ENCODE measurements at regions not wholly inside any gene's neighbourhood (a gene's known extent, or its start where the extent isn't known, plus 50 kb on each side); places are given as distances from the start of the nearest gene placed in this dataset.

DNA sequence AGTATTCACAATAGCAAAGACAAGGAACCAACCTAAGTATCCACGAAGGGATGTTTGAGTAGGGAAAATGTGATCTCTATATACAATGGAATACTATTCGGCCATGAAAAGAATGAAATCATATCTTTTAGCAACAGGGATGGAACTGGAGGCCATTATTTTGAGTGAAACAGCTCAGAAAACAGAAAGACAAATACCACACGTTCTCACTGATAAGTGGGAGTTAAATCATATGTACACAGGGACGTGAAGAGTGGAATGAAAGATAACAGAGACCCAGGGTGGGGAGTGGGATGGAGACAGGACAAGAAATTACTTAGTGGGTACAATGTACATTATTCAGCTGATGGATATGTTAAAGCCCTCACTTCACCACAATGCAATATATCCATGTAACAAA is 1012.7 kb downstream of the TBC1D22A start:
- no peak for DNase-seq (ENCODE audit: low spot score)

DNA sequence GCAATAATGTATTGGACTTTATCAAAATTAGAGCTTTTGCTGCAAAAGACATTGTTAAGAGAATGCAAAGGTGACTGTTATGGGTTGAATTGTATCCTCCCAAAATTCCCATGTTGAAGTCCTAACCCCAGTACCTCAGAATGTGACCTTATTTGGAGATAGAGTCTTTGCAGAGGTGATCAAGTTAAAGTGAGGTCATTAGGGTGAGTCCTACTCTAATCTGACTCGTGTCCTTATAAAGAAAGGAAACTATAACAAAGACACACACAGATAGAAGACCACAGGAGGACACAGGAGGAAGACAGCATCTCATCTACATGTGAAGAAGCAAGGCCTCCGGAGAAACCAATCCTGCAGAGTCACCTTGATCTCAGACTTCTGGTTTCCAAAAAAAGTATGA is 1011.2 kb downstream of the TBC1D22A start:
- DNase-seq (ENCODE audit: low spot score) = no peak

DNA sequence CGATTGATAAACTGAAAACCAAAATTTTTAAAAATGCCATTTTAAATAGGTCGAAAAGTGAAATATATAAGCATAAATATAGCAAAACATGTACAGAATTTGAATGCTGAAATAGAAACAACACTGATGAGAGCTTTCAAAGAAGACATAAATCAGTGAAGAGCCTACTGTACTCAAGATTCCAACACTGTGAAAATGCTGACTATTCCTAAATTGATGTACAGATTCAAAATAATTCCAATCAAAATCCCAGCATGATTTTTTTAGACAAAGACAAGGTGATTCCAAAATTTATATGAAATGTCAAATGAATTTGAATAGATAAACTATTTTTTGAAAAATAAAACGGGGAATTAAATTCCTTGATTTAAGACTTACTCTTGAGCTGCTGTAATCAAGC is 1010.4 kb downstream of the TBC1D22A start:
- no peak for DNase-seq (ENCODE audit: low spot score)

DNA sequence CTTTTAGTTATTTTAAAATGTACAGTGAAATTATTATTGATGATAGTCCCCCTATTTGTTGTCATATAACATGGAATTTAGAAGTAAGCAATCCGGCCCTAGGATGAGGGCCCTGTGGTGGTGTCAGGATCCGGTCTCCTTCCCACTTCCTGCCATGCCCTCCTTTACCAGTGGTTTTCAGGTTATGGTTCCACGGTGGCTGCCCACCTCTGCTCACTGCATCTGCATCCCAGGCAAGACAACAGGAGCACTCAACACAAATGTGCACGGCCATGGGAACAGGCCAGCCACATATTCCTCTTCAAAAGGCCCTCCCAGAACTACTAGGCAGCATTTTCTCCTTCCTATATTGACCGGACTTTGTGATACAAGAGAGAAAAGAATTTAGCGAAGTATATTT is 1007.2 kb downstream of the TBC1D22A start:
- DNase-seq (ENCODE audit: low spot score) = no peak

DNA sequence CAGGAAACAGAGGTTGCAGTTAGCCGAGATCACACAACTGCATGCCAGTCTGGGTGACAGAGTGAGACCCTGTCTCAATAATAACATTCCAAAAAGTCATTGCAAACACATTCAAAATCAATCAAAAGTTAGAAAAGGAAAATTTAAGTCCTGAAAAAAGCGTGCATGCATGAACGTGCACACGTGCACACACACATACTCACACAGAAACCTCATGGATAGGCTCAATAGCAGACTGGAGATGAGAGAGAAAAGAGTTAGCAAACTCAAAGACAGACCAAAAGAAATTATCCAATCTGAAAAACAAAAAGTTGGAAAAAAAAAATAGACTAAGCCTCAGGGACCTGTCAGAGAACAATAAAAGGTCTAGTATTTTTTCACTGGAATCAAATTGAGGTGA is 1005.6 kb downstream of the TBC1D22A start:
- no peak for DNase-seq (ENCODE audit: low spot score)

DNA sequence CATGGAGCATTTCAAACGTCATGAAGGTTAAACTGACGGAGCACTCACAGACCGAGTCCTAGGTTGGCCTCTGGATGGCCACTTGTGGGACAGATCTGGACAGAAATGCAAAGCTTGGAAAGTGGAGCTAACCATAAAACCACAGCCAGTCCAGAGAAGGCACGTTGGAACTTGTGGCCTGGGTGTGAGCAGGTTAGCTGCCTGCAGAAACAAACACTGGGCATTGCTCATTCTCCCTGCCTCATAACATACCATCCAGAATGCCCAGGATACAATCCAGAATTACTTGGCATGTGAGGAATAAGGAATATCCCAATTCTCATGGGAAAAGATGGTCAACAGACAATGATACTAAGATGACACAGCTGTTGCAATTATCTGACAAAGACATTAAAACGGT is 1005.0 kb downstream of the TBC1D22A start:
- no peak for DNase-seq (ENCODE audit: low spot score)

DNA sequence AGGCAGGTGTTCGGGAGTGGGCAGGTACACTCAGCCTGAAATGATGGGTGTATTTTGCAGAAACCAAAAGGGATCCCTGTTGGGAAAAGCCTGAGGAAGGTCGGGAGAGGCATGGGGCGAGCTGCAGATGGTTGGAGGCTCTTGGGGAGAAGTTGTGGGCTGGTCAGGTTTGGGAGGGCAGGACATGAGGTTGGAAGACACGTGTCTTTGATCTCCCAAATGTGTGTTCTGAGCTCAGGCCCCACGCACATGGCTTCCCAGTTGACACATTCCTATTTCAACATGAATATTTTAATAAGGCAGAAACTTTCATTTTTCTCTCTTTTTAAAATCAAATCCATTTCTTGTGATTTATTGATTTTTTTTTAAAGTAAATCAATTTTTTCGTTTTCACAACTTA is 1003.3 kb downstream of the TBC1D22A start:
- DNase-seq (ENCODE audit: low spot score) = no peak

DNA sequence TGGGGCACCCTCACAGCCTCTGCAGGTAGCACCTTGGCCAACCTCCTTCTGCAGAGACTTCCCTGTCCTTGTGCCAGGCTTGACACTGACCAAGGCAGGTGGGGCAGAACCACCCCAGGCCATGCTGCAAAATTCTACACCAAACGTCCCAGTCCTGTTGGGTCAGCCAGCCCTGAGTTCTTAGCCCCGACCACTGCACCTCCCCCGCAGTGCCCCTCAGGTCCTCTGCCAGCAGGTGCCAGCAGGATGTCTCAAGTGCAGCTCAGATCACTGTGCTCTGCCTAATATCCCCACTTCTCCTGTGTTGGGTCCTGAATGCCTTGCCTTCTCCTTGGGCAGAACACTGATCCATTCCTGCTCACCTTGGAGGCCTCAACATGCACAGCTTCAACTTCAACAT is 999.7 kb downstream of the TBC1D22A start:
- no peak for DNase-seq (ENCODE audit: low spot score)

DNA sequence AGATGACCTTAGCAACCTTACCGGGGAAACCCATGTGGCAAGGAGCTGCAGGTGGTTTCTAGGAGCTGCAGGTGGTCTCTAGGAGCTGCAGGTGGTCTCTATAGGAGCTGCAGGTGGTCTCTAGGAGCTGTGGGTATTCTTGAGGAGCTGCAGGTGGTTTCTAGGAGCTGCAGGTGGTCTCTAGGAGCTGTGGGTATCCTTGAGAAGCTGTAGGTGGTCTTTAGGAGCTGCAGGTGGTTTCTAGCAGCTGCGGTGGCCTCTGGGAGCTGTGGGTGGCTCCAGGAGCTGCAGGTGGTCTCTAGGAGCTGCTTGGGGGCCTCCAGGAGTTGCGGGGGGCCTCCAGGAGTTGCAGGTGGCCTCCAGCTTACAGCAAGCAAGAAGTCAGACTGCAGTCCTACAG is 997.5 kb downstream of the TBC1D22A start:
- DNase-seq (ENCODE audit: low spot score) = no peak

DNA sequence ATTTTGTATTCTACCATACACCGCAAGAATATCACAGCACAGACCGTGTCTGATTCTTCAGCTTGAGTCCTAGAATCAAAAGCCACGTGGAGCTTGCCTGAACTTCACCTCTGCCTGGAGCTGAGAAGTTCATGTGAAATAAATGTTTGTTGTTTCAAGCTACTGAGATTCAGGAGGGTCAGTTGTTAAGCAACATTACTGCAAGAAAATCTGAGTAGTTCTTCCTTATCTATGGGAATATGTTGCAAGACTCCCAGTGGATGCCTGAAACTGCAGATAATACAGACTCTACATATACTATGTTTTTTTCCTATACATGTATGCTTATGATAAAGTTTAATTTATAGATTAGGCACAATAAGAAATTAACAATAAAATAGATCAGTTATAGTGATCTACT is 995.3 kb downstream of the TBC1D22A start:
- DNase-seq (ENCODE audit: low spot score) = no peak

DNA sequence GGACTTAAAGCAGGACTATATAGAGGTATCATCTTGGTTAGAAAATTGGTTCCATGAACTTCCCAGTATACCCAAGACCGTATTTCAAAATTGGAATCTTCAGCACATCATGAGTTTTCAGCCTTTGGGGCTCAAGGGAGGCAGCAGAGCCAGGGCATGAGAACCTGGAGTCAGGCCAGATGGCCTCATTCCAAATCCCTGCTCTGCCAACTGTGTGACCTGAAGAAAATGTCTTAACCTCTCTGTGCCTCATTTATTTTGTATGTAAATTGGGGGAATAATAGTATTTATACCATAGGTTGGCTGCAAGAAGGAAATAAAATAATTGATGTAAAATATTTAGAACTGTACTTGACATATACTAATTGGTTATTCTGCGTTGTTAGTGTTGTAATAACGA is 987.6 kb downstream of the TBC1D22A start:
- DNase-seq (ENCODE audit: low spot score) = no peak

DNA sequence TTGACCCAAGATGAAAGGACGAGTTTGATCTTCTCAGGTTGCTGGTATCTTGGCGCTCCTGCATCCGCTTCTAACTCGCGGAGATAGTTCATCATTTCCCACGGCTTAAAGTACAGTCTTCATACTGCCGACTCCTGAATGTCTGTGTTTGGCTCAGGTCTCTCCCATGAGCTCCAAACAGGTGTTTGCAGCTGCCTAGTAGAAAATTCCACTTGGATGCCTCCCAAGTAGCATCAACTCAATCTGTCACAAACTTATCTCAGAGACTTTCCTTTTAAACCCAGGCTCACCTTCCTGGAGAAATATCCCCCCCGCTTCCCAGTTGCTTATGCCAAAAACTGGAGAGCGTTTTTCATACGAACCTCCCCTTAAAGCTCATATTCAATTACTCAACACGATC is 986.5 kb downstream of the TBC1D22A start:
- no peak for DNase-seq (ENCODE audit: low spot score)

DNA sequence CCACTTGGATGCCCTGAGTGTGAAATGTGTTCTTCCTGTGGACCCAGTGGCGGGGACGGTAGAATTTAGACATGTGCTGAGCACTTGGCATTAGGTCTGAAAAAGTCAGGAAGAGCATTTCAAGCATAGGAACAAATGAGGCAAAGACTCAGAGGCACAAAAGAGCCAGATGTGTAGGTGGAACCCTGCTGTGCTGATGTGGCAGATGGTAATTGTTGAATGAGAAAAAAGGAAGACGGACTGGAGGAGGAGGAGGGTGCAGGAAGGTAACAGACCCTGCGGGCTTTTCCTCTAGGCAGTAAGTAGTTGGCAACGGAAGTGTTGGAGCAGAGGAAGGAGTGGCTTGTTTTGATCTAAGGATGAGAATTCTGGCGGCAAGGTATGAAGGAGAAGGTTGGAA is 985.8 kb downstream of the TBC1D22A start:
- no peak for DNase-seq (ENCODE audit: low spot score)

DNA sequence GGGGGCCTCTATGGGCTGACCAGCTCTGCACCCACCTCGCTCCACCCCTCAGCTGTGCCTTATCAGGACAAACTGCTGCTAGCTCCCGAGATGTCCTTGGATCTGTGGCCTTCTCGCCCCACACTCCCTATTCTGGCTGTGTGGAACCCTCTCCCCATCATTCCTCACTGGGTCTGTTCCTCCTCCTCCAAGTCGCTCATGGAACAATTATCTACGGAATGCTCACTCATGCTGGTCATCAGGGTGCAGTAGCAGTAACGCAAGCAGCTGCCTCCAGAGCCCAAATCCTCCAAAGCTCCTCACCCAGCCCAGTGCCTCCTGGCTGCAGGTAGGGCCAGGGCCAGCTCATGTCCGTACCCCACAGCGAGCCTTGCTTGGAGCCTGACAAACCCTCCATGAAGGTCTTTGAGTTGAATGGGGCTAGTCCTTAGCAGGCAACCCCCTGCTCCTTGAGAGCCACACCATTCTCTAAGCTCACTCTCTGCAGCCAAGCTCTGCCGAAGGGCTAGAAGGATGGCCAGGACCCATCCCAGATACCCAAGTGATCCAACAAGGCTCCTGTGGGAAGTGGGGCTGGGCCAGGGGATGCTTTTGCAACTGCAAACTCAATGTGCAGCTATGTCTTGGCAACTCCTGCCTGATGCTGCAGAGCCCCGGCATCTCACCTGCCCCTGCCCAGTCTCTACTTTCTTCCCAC is 977.8 kb downstream of the TBC1D22A start:
- no peak for DNase-seq (ENCODE audit: low spot score)

DNA sequence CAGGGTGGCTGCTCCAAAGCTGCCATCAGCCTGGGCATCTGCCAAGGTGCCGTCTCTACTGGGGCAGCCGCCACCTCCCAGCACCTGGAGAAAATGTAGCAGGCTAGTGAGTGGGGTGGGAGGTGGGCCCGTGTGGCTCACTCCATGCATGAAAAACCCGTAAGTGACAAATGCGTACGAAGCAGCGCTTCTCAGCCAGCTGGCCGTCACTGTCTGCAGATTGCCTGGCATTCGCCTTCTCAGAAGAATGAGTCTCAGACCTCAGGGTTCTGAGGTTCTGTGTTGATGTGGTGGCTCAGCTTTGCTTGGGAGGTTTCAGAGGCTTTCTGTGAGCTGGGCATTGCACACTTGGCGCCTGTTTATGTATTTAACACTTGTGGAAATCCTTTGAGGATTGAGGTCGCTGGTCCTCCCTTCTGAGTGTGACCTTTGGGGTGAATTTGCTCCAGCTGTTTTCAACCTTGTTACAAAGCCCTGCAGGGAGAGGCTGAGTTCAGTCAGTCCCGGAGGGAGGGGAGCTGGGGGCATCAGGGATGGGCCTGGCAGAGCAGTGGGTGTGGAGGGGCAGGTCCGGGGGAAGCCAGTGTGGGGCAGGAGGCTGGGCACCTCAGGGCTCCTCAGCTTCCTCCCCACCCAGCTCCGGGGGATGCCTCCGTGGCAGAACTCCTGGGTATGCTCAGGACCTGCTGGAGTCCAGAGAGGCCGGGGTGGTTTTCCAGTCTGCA is 977.0 kb downstream of the TBC1D22A start:
- no peak for DNase-seq (ENCODE audit: low spot score)

DNA sequence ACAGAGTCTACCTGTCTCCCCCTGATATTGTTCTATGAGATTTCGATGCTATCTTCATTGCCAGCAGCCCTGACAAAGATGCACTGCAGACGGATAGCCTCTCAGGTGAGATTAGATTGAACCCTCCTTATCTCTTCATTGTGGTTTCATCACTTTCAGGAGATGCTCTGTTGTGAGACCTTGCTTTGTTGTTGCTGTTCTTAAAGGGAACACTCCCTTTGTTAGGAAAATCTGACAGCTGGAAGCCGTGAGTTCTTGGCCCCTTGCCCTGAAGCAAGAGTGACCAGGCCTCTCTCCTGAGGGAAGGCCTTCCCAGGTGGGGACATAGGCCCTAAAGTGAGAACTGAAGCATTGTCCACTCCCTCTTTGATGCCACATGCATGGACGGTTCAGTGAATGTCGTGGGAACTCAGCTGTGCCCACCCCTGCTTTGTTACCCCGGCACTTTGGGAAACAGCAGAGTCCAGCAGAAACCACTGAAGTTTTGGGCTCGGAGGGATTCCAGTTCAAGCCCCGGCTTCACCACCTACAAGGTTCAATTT is 976.1 kb downstream of the TBC1D22A start:
- no peak for DNase-seq (ENCODE audit: low spot score)

DNA sequence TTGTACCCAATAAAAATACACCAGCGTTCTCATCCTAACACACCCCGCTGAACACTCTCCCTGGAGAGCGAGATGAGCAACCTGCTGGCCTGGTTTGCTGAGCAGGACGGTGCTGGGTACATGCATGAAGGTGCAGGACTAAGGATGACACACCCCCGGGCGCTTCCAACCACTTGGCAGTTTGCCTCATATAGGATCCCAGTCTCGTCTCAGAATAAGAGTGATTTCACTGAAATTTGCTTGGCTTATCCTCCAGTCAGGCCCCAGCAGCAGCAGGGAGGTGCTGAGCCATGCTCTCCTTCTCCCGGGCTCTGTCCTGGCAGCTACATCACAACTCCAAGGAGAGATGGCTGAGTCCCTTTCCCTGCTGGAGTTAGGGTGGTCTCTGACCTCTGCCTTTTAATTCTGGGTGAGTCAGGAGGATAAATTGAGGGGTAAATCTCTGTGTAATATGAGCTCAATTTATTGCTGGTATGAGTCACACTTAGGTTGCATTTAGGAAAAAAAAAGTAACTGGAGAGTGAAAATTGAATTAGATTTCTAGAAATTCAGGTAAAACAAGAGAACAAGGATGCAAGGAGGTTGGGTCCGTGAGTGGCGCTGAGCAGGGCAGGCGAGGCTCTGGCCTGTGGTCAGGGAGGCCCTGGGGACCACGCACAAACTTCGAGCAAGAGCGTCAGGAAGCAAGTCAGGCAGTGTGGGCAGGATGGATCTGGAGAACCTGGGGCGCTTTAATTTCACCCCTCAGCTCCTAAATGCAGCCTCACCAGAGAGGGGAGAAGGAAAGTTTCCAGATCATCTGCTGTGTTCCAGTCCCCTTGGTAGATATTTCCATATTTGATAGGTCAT is 974.0 kb downstream of the TBC1D22A start:
- DNase-seq (ENCODE audit: low spot score) = no peak

DNA sequence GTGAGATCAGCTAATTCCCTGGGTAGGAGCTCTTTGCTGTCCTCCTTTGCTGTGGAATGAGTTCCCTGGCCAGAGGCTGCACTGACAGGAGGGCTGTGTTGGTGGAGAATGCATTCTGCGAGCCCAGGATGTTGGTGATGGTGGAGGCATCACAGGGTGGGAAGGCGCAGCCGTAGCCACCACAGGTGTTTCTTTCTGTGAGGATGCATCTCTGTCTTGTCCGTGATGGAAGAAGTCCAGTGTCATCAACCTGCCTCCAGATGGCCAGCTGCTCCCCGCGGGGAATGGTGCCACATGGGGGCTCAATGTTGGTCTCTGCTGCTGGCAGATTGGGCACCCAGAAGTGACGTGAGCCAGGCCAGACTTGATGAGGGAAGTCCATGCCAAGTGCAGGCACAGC is 972.1 kb downstream of the TBC1D22A start:
- no peak for DNase-seq (ENCODE audit: low spot score)

DNA sequence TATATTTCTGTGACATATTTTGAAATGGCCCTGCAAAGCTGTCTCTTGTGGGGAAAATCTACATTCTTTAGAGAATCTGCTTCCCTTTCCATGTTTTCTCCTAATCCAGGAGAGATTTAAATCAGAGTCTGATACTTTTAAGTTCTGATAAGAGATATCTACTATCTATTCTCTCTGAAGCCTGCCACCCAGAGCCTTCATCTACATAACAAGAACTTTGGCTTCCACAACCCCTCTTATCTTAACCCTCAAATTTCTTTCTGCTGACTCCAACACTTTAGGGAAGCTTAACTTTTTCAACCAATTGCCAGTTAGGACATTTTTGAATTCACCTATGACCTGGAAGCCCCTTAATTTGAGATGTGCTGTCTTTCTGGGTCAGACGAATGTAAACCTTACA is 965.2 kb downstream of the TBC1D22A start:
- no peak for DNase-seq (ENCODE audit: low spot score)

DNA sequence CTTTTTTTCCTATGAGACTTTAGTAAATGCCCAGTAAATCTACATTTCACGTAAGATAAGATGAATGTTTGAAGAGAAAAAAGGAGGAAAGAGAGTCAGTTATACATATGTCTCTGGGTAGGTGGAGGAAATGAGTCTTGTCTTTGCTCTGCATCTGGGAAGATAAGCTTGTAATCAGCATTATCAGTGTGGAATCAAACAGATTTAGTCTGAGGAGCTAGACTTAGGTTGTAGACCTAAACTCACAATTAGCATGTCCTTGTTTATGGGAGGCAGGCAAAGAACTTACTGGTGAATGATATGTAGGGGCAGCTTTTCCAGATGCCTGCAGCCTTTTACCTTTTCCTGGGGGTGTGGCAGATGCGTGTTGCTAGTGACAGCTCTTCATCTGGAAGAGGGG is 962.3 kb downstream of the TBC1D22A start:
- DNase-seq (ENCODE audit: low spot score) = no peak

DNA sequence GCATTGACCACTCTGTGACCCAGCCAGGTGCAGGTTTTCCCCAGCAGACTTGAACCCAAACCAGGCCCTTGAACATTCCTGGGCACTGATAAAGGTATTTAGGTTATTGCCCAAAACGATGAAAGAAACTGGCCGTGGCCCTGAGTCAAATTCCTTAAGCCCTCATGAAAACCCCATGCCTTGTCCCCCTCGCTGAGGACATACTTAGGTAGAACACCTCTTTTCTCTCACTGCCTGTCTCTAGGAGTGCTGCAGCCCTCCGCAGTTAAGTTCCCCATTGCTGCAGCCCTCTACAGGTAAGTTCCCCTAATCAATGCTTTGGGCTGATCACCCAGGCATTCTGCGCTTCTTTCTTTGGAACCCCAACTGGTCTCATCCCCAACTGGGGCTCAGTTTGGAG is 961.6 kb downstream of the TBC1D22A start:
- DNase-seq (ENCODE audit: low spot score) = no peak

DNA sequence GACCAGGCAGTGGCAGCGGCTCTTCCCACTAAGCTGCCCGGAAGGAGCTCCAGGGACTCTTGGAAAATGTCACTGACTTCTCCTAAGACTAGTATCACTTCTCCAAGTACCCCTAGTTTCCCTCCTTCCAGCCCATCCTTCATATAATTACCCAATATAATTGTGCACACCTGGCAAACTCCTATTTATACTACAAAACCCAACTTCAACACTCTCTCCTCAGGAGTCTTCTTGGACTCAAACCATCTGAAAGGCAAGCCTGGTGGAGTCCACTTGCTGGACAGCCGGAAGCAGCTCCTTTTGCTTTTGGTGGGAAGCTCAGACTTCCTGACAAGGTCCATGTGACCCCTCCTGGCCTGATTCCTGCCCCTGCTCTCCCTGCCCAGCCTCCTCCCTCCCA is 955.9 kb downstream of the TBC1D22A start:
- no peak for DNase-seq (ENCODE audit: low spot score)

All from AG08395 (cell line).